ENCODE measurements at regions not wholly inside any gene's neighbourhood (a gene's known extent, or its start where the extent isn't known, plus 50 kb on each side); places are given as distances from the start of the nearest gene placed in this dataset.
"Not testable (repeated sequence)": the region's sequence is repeated elsewhere in the genome, so short reads cannot be mapped to it uniquely, and the experiment has no call there.

GRCh38 chr1:149724618-149725302 lies 57.7 kb upstream of the FCGR1A start:
- H3K27me3 Mint-ChIP-seq; DNase-seq; H3K36me3 Mint-ChIP-seq (ENCODE audit: low read depth); H3K9me3 Mint-ChIP-seq; H3K27ac Mint-ChIP-seq; ATAC-seq; H3K4me1 Mint-ChIP-seq; H3K4me3 Mint-ChIP-seq: not testable (repeated sequence)

- H3K27me3 Mint-ChIP-seq; H3K36me3 Mint-ChIP-seq (ENCODE audit: low read depth); H3K27ac Mint-ChIP-seq; H3K4me3 Mint-ChIP-seq; H3K9me3 Mint-ChIP-seq; H3K4me1 Mint-ChIP-seq; ATAC-seq; DNase-seq: not testable (repeated sequence)
Observed at GRCh38 chr1:149726688-149727087, 55.8 kb upstream of the FCGR1A start.

GRCh38 chr1:149728598-149728997 lies 53.9 kb upstream of the FCGR1A start:
- H3K27ac Mint-ChIP-seq; H3K27me3 Mint-ChIP-seq; H3K36me3 Mint-ChIP-seq (ENCODE audit: low read depth); ATAC-seq; DNase-seq; H3K4me3 Mint-ChIP-seq; H3K9me3 Mint-ChIP-seq; H3K4me1 Mint-ChIP-seq: not testable (repeated sequence)
